Esophagus (tissue), 2 donors: ENCODE measurements at regions not wholly inside any gene's neighbourhood (a gene's known extent, or its start where the extent isn't known, plus 50 kb on each side); places are given as distances from the start of the nearest gene placed in this dataset.

Experiments
- H3K27ac ChIP-seq, 2 donors: one replicate each; pipeline ENCODE4 v1.5.1; 2013; ENCODE audit warnings: low read depth in 2 of 2, mild to moderate bottlenecking in 2 of 2, inconsistent platforms in 1 of 2, low read length in 1 of 2, moderate library complexity in 1 of 2
- H3K27me3 ChIP-seq, 2 donors: one replicate each; pipeline ENCODE4 v1.6.1; 2013; ENCODE audit warnings: low read length in 2 of 2, control low read depth in 1 of 2, mild to moderate bottlenecking in 1 of 2; ENCODE audit not compliant: insufficient read depth in 2 of 2, control insufficient read depth in 1 of 2
- H3K36me3 ChIP-seq, 2 donors: one replicate each; pipeline ENCODE4 v1.6.1; 2013; ENCODE audit warnings: low read length in 1 of 2; ENCODE audit not compliant: control insufficient read depth in 2 of 2, insufficient read depth in 2 of 2
- H3K4me1 ChIP-seq, 2 donors: one replicate each; pipeline ENCODE4 v1.6.1; 2013; ENCODE audit warnings: low read length in 1 of 2; ENCODE audit not compliant: control insufficient read depth in 2 of 2, insufficient read depth in 2 of 2
- H3K4me3 ChIP-seq, 2 donors: one replicate each; pipeline ENCODE4 v1.5.1; 2013; ENCODE audit warnings: low read length in 2 of 2, mild to moderate bottlenecking in 2 of 2, low read depth in 1 of 2, moderate library complexity in 1 of 2
- H3K9me3 ChIP-seq, 2 donors: one replicate each; pipeline ENCODE4 v1.6.1; 2013; ENCODE audit warnings: mild to moderate bottlenecking in 2 of 2, low read depth in 1 of 2, low read length in 1 of 2, moderate library complexity in 1 of 2; ENCODE audit not compliant: control insufficient read depth in 2 of 2, insufficient read depth in 1 of 2
- WGBS, 2 donors: extraction: QIAGEN DNeasy Blood & Tissue Kit; methylation state at CpG; one replicate each; pipeline ENCODE4 v1.1.7; 2013; 5-methylcytosine and 5-hydroxymethylcytosine counted together
- donor health status: healthy with polysubstance abuse.
- donor health status: Bipolar disorder and iron deficiency.

- no peaks in the 10 kb centered on the region for H3K36me3 ChIP-seq
- 46 to 64% methylated on average over 1 of the region's 1 CpG for WGBS, 2 donors
- H3K9me3 ChIP-seq, result no peaks in the 10 kb centered on the region
- peaks cover 2 to 8% of the 10 kb centered on the region in 2 donors for H3K4me1 ChIP-seq
- H3K27ac ChIP-seq, result no peak overlapping the region
- H3K4me3 ChIP-seq, result no peak overlapping the region
- no peaks in the 10 kb centered on the region for H3K27me3 ChIP-seq
Observed at GRCh38 chr13:84130495-84131114, 248.3 kb upstream of the SLITRK1 start.

- Histone ChIP-seq H3K4me3 (no peak overlapping the region), H3K27me3 (no peaks in the 10 kb centered on the region), H3K27ac (no peak overlapping the region), H3K4me1 (peaks cover 2 to 8% of the 10 kb centered on the region in 2 donors), H3K36me3 (no peaks in the 10 kb centered on the region), H3K9me3 (no peaks in the 10 kb centered on the region)
- 94 to 96% methylated on average over 2 of the region's 2 CpGs for WGBS, 2 donors
Observed at GRCh38 chr13:84129966-84130365, 247.7 kb upstream of the SLITRK1 start.

- no peaks in the 10 kb centered on the region for H3K9me3 ChIP-seq
- H3K27ac ChIP-seq, result no peak overlapping the region
- WGBS, 2 donors, result 94 to 97% methylated on average over 8 of the region's 8 CpGs
- no peaks in the 10 kb centered on the region for H3K27me3 ChIP-seq
- no peaks in the 10 kb centered on the region for H3K36me3 ChIP-seq
- H3K4me3 ChIP-seq, result no peak overlapping the region
- H3K4me1 ChIP-seq, result peaks cover 2 to 8% of the 10 kb centered on the region in 2 donors
Observed at GRCh38 chr13:84127597-84128128, 245.4 kb upstream of the SLITRK1 start.

GRCh38 chr13:84126671-84127171 is 244.4 kb upstream of the SLITRK1 start:
- H3K4me3 ChIP-seq, result peak overlapping the region in 1 of 2 donors; percentile 18
- H3K4me1 ChIP-seq, result peaks cover 2 to 8% of the 10 kb centered on the region in 2 donors
- no peaks in the 10 kb centered on the region for H3K9me3 ChIP-seq
- 58 to 62% methylated on average over 7 of the region's 7 CpGs for WGBS, 2 donors
- H3K27me3 ChIP-seq, result no peaks in the 10 kb centered on the region
- no peaks in the 10 kb centered on the region for H3K36me3 ChIP-seq
- no peak overlapping the region for H3K27ac ChIP-seq

GRCh38 chr13:84121456-84121855 is 239.2 kb upstream of the SLITRK1 start:
- Histone ChIP-seq H3K4me3 (no peak overlapping the region), H3K4me1 (peaks cover under 1% of the 10 kb centered on the region in 2 donors), H3K27ac (no peak overlapping the region), H3K9me3 (no peaks in the 10 kb centered on the region), H3K27me3 (no peaks in the 10 kb centered on the region), H3K36me3 (no peaks in the 10 kb centered on the region)
- 48 to 55% methylated on average over 1 of the region's 1 CpG for WGBS, 2 donors

GRCh38 chr13:84118839-84119409 is 236.7 kb upstream of the SLITRK1 start:
- H3K27ac ChIP-seq, result no peak overlapping the region
- H3K9me3 ChIP-seq, result no peaks in the 10 kb centered on the region
- H3K27me3 ChIP-seq, result no peaks in the 10 kb centered on the region
- WGBS, 2 donors, result 45 to 50% methylated on average over 2 of the region's 2 CpGs
- H3K36me3 ChIP-seq, result no peaks in the 10 kb centered on the region
- H3K4me1 ChIP-seq, result no peaks in the 10 kb centered on the region
- no peak overlapping the region for H3K4me3 ChIP-seq

- H3K4me3 ChIP-seq, result no peak overlapping the region
- no peaks in the 10 kb centered on the region for H3K36me3 ChIP-seq
- WGBS, 2 donors, result 82 to 90% methylated on average over 2 of the region's 2 CpGs
- H3K27ac ChIP-seq, result no peak overlapping the region
- no peaks in the 10 kb centered on the region for H3K9me3 ChIP-seq
- no peaks in the 10 kb centered on the region for H3K27me3 ChIP-seq
- H3K4me1 ChIP-seq, result no peaks in the 10 kb centered on the region
Observed at GRCh38 chr13:84098273-84098672, 216.0 kb upstream of the SLITRK1 start.

GRCh38 chr13:84097148-84097547 is 214.9 kb upstream of the SLITRK1 start:
- 78 to 87% methylated on average over 4 of the region's 4 CpGs for WGBS, 2 donors
- Histone ChIP-seq H3K36me3 (no peaks in the 10 kb centered on the region), H3K4me1 (no peaks in the 10 kb centered on the region), H3K4me3 (no peak overlapping the region), H3K27ac (no peak overlapping the region), H3K9me3 (no peaks in the 10 kb centered on the region), H3K27me3 (no peaks in the 10 kb centered on the region)

- Histone ChIP-seq H3K27me3 (no peaks in the 10 kb centered on the region), H3K27ac (no peak overlapping the region), H3K4me3 (no peak overlapping the region), H3K4me1 (no peaks in the 10 kb centered on the region), H3K9me3 (no peaks in the 10 kb centered on the region), H3K36me3 (no peaks in the 10 kb centered on the region)
- WGBS, 2 donors, result 83 to 94% methylated on average over 1 of the region's 1 CpG
Observed at GRCh38 chr13:84096216-84096615, 213.9 kb upstream of the SLITRK1 start.

GRCh38 chr13:84088996-84089395 is 206.7 kb upstream of the SLITRK1 start:
- no peak overlapping the region for H3K27ac ChIP-seq
- H3K9me3 ChIP-seq, result peaks cover 5 to 6% of the 10 kb centered on the region in 2 donors
- WGBS, 2 donors, result 49 to 59% methylated on average over 1 of the region's 1 CpG
- no peaks in the 10 kb centered on the region for H3K27me3 ChIP-seq
- H3K4me3 ChIP-seq, result no peak overlapping the region
- H3K36me3 ChIP-seq, result no peaks in the 10 kb centered on the region
- H3K4me1 ChIP-seq, result no peaks in the 10 kb centered on the region
